RWPE1 (cell line): ENCODE measurements at regions not wholly inside any gene's neighbourhood (a gene's known extent, or its start where the extent isn't known, plus 50 kb on each side); places are given as distances from the start of the nearest gene placed in this dataset.

Experiments used
- CTCF ChIA-PET: fragments of 350-600 bp; sonication (Branson Sonifier 250); formaldehyde crosslinking; extraction: SDS; loops from one replicate; lab custom pipeline; 2021; lab: Yijun Ruan, JAX
- POLR2A ChIA-PET: fragments of 400-600 bp; formaldehyde crosslinking; extraction: SDS; loops from one replicate; lab custom pipeline; 2020; ENCODE audit warnings: antibody characterized with exemption; ENCODE audit not compliant: low non-redundant PET; lab: Yijun Ruan, JAX
- DNase-seq: peaks from one replicate; pipeline ENCODE4 v3.0.0; 2012; ENCODE audit warnings: low spot score
- H3K27ac ChIP-seq: fragments of 450-650 bp; 2 replicates; pipeline ENCODE4 v1.5.1; 2017
- TF ChIP-seq, protein P1 (sequence below): fragments of 450-650 bp; conservative IDR thresholded peaks from 2 replicates; pipeline ENCODE4 v1.5.1; 2017; ENCODE audit warnings: low read depth, mild to moderate bottlenecking

DNA sequence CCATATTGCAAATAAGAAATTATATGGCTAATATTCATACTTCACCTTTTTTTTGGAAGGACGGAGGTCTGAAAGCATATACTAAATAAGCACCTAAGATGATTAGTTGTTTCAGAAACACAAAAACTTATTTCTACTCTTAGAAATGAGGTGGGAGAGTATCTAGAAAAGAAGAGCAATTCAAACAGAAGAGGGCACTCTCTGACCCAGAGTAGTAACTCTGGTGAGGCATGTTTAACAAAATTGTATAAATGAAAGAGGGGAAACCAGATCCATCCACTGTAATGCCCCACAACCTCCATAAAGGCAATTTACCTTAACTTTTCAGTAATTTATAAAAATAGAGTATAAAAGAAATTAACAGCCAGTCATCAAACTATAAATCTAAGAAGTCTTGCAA, 669.6 kb upstream of the VRK2 start:
- TF ChIP-seq, protein P1, sequence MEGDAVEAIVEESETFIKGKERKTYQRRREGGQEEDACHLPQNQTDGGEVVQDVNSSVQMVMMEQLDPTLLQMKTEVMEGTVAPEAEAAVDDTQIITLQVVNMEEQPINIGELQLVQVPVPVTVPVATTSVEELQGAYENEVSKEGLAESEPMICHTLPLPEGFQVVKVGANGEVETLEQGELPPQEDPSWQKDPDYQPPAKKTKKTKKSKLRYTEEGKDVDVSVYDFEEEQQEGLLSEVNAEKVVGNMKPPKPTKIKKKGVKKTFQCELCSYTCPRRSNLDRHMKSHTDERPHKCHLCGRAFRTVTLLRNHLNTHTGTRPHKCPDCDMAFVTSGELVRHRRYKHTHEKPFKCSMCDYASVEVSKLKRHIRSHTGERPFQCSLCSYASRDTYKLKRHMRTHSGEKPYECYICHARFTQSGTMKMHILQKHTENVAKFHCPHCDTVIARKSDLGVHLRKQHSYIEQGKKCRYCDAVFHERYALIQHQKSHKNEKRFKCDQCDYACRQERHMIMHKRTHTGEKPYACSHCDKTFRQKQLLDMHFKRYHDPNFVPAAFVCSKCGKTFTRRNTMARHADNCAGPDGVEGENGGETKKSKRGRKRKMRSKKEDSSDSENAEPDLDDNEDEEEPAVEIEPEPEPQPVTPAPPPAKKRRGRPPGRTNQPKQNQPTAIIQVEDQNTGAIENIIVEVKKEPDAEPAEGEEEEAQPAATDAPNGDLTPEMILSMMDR, result no peak
- ChIA-PET POLR2A (no interaction called here), CTCF (interaction anchor here (0.5 kb wide), 1 partner anchor 242 kb away, joined by 4 read pairs; no protein-coding TSS in a partner anchor)
- no peak overlapping the region for H3K27ac ChIP-seq
- no peak for DNase-seq

DNA sequence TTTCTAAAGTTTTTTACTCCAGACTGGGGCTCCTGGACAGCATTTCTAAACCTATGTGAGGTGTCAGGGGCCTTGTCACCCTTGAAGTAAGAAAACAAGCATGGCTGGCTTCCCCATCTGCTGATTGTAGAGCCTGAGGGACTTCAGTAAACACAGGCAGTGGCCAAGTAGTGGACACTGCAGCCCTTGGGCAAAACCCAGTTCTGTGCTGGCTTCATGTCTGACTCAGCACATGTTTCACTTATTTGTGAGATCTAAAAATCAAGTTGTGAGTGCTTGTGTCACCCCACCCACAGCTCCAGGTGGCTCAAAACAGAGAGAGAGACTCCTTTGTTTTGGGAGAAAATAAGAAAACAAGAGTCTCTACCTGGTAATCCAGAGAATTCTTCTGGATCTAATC, 660.3 kb upstream of the VRK2 start:
- CTCF ChIA-PET, result interaction anchor here (0.7 kb wide), 1 partner anchor 296 kb away, joined by 3 read pairs; no protein-coding TSS in a partner anchor
- DNase-seq, result no peak
- POLR2A ChIA-PET, result no interaction called here
- no peak overlapping the region for H3K27ac ChIP-seq
- TF ChIP-seq, protein P1, result no peak

DNA sequence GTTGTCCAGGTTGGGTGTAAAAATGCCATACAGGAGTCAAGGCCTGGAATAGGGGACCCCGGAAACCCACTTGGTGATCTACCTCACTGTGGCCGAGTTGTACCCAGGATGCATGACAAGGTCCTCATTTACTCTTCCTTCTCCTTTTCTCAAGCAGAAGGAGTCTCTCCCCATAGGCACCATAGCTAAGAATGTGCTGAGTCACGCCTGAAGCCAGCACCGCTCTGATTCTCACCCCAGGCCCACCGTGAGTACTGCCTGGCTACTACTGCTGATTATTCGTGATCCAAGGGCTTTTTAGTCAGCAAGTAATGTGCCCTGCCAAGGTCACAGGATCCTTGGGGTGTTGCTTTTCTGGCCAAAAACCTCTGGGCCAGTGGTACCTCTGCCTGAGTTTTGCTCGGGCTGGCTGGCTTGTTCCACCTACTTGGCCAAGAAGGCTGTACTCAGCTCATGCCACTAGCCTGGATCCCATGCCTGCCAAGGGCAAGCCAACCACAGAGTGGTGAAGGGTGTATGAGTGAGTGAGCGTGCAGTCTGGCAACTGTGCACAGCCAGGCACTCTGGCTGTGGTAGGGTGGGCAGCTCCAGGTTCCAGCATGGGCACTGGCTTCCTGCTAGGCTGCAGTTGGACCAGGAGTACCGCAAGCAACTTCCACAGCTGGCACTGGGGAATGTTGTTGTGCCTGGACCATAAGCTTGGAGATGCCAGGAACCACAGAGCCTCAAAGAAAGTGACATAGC, 650.1 kb upstream of the VRK2 start:
- H3K27ac ChIP-seq, result no peak overlapping the region
- ChIA-PET POLR2A (no interaction called here), CTCF (interaction anchor here (0.7 kb wide), 1 partner anchor 67 kb away, joined by 3 read pairs; no protein-coding TSS in a partner anchor)
- TF ChIP-seq, protein P1, result no peak
- no peak for DNase-seq

DNA sequence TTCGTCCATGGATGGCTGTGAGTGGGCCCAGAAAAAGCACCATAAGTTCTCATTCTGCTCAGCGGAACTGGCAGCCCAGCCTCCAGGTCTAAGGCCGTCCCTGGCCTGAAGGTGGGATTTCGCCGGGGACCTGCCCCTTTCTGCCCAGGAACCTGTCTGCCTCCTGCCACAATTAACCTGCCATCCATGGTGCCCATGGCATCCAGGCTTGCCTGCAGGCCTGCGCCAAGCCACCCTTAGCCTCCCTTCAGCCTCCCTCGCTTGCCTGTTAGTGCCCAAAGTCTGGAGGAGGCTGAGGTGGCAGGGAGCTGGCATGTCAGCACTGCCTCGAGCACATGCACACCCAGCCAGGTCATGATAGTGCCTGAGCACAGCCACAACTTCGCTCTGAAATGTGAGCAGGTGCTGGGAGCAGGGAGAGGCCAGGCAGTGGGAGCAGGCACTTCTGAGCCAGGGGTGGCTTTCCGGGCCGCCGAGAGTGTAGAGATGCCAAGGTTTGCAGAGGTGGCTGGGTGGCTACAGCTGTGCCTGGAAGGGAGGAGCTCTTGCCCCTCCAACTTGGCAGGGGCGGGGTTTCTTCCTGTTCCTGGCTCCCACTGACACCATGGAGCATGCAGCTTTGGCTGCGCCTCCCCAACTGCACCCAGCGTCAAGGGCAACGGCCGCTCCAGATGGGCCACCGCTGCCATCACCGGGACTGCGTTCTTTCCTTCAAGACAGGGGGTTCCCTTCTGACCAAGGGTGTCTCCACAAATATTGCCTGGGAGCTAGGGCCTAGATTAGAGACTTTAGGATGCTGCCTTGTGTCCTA, 648.9 kb upstream of the VRK2 start:
- DNase-seq, result no peak
- POLR2A ChIA-PET, result no interaction called here
- CTCF ChIA-PET, result no interaction called here
- TF ChIP-seq, protein P1, result no peak
- no peak overlapping the region for H3K27ac ChIP-seq

DNA sequence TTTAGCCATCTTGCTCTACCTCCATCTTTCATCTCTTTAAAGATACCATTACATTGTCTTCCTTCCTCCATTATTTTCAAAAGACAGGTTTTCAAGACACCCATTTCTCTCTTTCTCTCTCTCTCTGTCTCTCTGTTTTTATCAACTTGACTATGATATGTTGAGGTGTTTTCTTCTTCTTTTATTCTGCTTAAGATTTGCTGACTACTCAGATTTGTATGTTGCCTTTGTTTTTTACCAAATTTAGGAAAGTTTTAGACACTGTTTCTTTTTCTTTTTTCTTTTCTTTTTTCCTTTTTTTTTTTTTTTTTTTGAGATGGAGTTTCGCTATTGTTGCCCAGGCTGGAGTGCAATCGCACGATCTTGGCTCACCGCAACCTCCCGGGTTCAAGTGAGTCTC, 647.5 kb upstream of the VRK2 start:
- no peak for DNase-seq
- CTCF ChIA-PET, result interaction anchor here (0.6 kb wide), 1 partner anchor 19 kb away, joined by 3 read pairs; no protein-coding TSS in a partner anchor
- TF ChIP-seq, protein P1, result no peak
- no peak overlapping the region for H3K27ac ChIP-seq
- POLR2A ChIA-PET, result no interaction called here

DNA sequence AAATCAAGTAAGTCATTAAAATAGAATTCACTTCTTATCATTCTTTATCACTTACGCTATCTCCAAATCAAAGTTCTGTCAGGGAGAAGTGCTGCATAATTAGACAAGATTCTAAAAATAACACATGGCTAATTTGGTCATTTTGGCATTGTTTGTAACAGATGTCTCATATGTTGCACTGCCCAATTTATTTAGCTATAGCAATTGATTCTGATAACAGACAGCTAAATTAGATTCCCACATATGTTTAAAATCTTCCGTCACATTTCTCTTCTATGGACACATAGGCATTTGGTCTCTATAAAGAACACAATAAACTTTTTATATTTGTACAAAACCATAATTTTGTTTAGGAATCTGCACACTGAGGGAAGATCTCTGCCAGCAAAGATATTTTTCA, 644.5 kb upstream of the VRK2 start:
- H3K27ac ChIP-seq, result no peak overlapping the region
- no peak for DNase-seq
- POLR2A ChIA-PET, result no interaction called here
- CTCF ChIA-PET, result no interaction called here
- TF ChIP-seq, protein P1, result no peak
